IMR-90 (cell line): ENCODE measurements at regions not wholly inside any gene's neighbourhood (a gene's known extent, or its start where the extent isn't known, plus 50 kb on each side); places are given as distances from the start of the nearest gene placed in this dataset.
A peak's percentile ranks its signal among the peaks of the same experiment; 100 is the strongest.

ENCODE experiments used
- ATAC-seq: fragments of 200-7000 bp; cut with Tn5 transposase; 2 replicates; pipeline ENCODE4 v1.9.1; 2020; ENCODE audit warnings: low read depth, mild to moderate bottlenecking, moderate library complexity
- BruUV-seq: library from RNA; stranded (reverse); fragments of 400-500 nt; replicated peaks from 2 replicates; lab custom pipeline; 2021; lab: Mats Ljungman, UMichigan
- CTCF ChIA-PET: fragments of 300-600 bp; formaldehyde crosslinking; extraction: SDS; loops from one replicate; lab custom pipeline; 2021; ENCODE audit warnings: antibody characterized with exemption; lab: Yijun Ruan, JAX
- POLR2A ChIA-PET: fragments of 300-600 bp; sonication (Branson Sonifier 250); formaldehyde crosslinking; loops from one replicate; lab custom pipeline; 2022; ENCODE audit warnings: antibody characterized with exemption; ENCODE audit not compliant: unreplicated experiment; lab: Charles Lee
- DNase-seq: peaks from one replicate; pipeline ENCODE4 v3.0.0; 2013
- H2AFZ ChIP-seq: replicated peaks from 2 replicates; pipeline ENCODE3; 2013; ENCODE audit warnings: low read length, mild to moderate bottlenecking; ENCODE audit not compliant: poor library complexity
- H2AK5ac ChIP-seq: 2 replicates; pipeline ENCODE4 v1.6.1; 2013; ENCODE audit warnings: low read depth, low read length, inconsistent platforms
- H2AK9ac ChIP-seq: replicated peaks from 2 replicates; pipeline ENCODE3; 2013; ENCODE audit warnings: mild to moderate bottlenecking, low read depth, low read length, moderate library complexity; ENCODE audit not compliant: poor library complexity
- H2BK120ac ChIP-seq: 2 replicates; pipeline ENCODE4 v1.6.1; 2013; ENCODE audit warnings: low read depth, low read length, inconsistent platforms
- H2BK15ac ChIP-seq: 3 replicates; pipeline ENCODE4 v1.6.1; 2013; ENCODE audit warnings: low read depth, low read length, inconsistent platforms
- H2BK20ac ChIP-seq: 2 replicates; pipeline ENCODE4 v1.6.1; 2013; ENCODE audit warnings: low read depth, mild to moderate bottlenecking, inconsistent platforms, low read length, moderate library complexity
- H2BK5ac ChIP-seq: 2 replicates; pipeline ENCODE4 v1.6.1; 2013; ENCODE audit warnings: mild to moderate bottlenecking, low read depth, low read length, inconsistent platforms; ENCODE audit not compliant: poor library complexity, severe bottlenecking
- H3K14ac ChIP-seq: replicated peaks from 2 replicates; pipeline ENCODE4 v1.6.1; 2013; ENCODE audit warnings: low read depth, low read length, inconsistent platforms
- H3K18ac ChIP-seq: 2 replicates; pipeline ENCODE4 v1.6.1; 2013; ENCODE audit warnings: low read depth, low read length, control low read depth
- H3K23ac ChIP-seq: 2 replicates; pipeline ENCODE4 v1.6.1; 2013; ENCODE audit warnings: low read depth, low read length, inconsistent platforms
- H3K27ac ChIP-seq: 2 replicates; pipeline ENCODE4 v1.5.1; 2013; ENCODE audit warnings: mild to moderate bottlenecking, control low read depth, low read length; ENCODE audit not compliant: insufficient read depth
- H3K27me3 ChIP-seq: 2 replicates; pipeline ENCODE4 v1.6.1; 2013; ENCODE audit warnings: low read length; ENCODE audit not compliant: control insufficient read depth, insufficient read depth
- H3K36me3 ChIP-seq: 2 replicates; pipeline ENCODE4 v1.6.1; 2013; ENCODE audit warnings: low read length, mixed read lengths; ENCODE audit not compliant: control insufficient read depth, insufficient read depth
- H3K4ac ChIP-seq: 2 replicates; pipeline ENCODE4 v1.6.1; 2013; ENCODE audit warnings: low read depth, low read length, inconsistent platforms
- H3K4me1 ChIP-seq: 2 replicates; pipeline ENCODE4 v1.6.1; 2013; ENCODE audit warnings: low read length, mixed read lengths; ENCODE audit not compliant: control insufficient read depth, insufficient read depth
- H3K4me2 ChIP-seq: 2 replicates; pipeline ENCODE4 v1.6.1; 2013; ENCODE audit warnings: low read depth, mild to moderate bottlenecking, control low read depth, low read length, moderate library complexity
- H3K4me3 ChIP-seq: 2 replicates; pipeline ENCODE4 v1.5.1; 2013; ENCODE audit warnings: low read depth, mild to moderate bottlenecking, control low read depth, low read length, moderate library complexity; ENCODE audit not compliant: insufficient read depth
- H3K56ac ChIP-seq: 2 replicates; pipeline ENCODE4 v1.6.1; 2013; ENCODE audit warnings: low read length, inconsistent platforms; ENCODE audit not compliant: insufficient read depth; ENCODE audit errors: extremely low read depth
- H3K79me1 ChIP-seq, 2 experiments: 2 replicates each; pipeline ENCODE4 v1.6.1; 2013; ENCODE audit warnings: low read length in 2 of 2, inconsistent platforms in 1 of 2, low read depth in 1 of 2
- H3K9ac ChIP-seq: 2 replicates; pipeline ENCODE4 v1.6.1; 2013; ENCODE audit warnings: low read depth, low read length, control low read depth
- H3K9me1 ChIP-seq: 2 replicates; pipeline ENCODE4 v1.6.1; 2013; ENCODE audit warnings: low read length, inconsistent platforms; ENCODE audit not compliant: insufficient read depth
- H3K9me3 ChIP-seq: 2 replicates; pipeline ENCODE4 v1.6.1; 2013; ENCODE audit warnings: low read length; ENCODE audit not compliant: control insufficient read depth, insufficient read depth
- H4K20me1 ChIP-seq: 2 replicates; pipeline ENCODE4 v1.6.1; 2013; ENCODE audit warnings: low read length, inconsistent platforms; ENCODE audit not compliant: insufficient read depth
- H4K5ac ChIP-seq: 2 replicates; pipeline ENCODE4 v1.6.1; 2013; ENCODE audit warnings: mild to moderate bottlenecking, low read depth, low read length, control low read depth
- H4K8ac ChIP-seq, 2 experiments: 2 replicates each; pipeline ENCODE4 v1.6.1; 2013; ENCODE audit warnings: low read depth in 2 of 2, low read length in 2 of 2, control low read depth in 1 of 2, inconsistent platforms in 1 of 2
- H4K91ac ChIP-seq: 2 replicates; pipeline ENCODE4 v1.6.1; 2013; ENCODE audit warnings: low read depth, low read length, inconsistent platforms; ENCODE audit not compliant: insufficient read depth
- MAFK ChIP-seq: IDR thresholded peaks from 2 replicates; pipeline ENCODE4 v1.6.1; 2012; ENCODE audit warnings: low read depth, low read length, improper control_type of control experiment
- MXI1 ChIP-seq: IDR thresholded peaks from 2 replicates; pipeline ENCODE4 v1.6.1; 2012; ENCODE audit warnings: low read depth, mild to moderate bottlenecking, low read length, moderate library complexity, borderline replicate concordance
- POLR2A ChIP-seq: IDR thresholded peaks from 2 replicates; pipeline ENCODE4 v1.6.1; 2012; ENCODE audit warnings: mild to moderate bottlenecking, low read depth, low read length
- RAD21 ChIP-seq: IDR thresholded peaks from 2 replicates; pipeline ENCODE4 v1.6.1; 2012; ENCODE audit warnings: low read length, improper control_type of control experiment
- SMC3 ChIP-seq: fragments of 150-350 bp; IDR thresholded peaks from 2 replicates; pipeline ENCODE4 v1.6.1; 2016; ENCODE audit warnings: low read depth, mild to moderate bottlenecking, antibody characterized with exemption, low read length, moderate library complexity
- dilution Hi-C: fragments of 300-500 bp; cut with HindIII; formaldehyde crosslinking; loops from one replicate; pipeline ENCODE4 v1.14.3; 2018; ENCODE audit warnings: low sequenced_read_pairs; ENCODE audit not compliant: unreplicated experiment
- in situ Hi-C: fragments of 300-500 bp; cut with MboI; formaldehyde crosslinking; loops from 3 replicates; pipeline ENCODE4 v1.14.3; 2019; ENCODE audit warnings: low sequenced_read_pairs, inconsistent platforms, mixed read lengths
- intact Hi-C: fragments of 100-400 bp; cut with micrococcal nuclease; formaldehyde crosslinking; loops from 2 replicates; pipeline ENCODE4 v1.10.0; 2022
- TF ChIP-seq, protein P1 (sequence below): conservative IDR thresholded peaks from 2 replicates; pipeline ENCODE4 v1.5.1; 2012; ENCODE audit warnings: mild to moderate bottlenecking, low read depth, low read length, improper control_type of control experiment

DNA sequence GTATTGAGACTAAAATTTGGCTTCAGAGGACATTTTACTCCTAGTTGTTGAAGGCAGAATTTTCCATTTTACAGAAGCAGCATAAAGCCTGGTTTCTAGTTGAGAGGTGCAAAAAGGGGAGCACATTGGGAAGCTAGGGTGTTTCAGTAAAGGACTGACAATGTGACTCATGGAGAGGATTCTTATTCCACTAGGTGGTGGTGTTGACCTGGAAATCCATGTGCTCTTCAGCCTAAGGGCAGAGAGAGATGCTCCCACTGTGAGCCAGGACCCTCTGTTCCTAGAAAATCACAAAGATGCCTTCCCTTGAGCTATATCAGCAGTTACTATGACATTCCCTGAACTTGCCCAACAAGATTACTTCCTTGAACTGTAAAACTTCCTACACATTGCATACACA, 687.8 kb downstream of the IPMK start:
- in situ Hi-C loops (no loop called here), intact Hi-C loops (loop anchor here (5.0 kb wide), 1 partner anchor 487 kb away; no protein-coding TSS in a partner anchor), dilution Hi-C loops (no loop called here)
- Histone ChIP-seq H3K4ac (no peak overlapping the region), H3K36me3 (no peaks in the 10 kb centered on the region), H3K27ac (no peak overlapping the region), H2BK120ac (no peak overlapping the region), H3K9me3 (peaks cover 9% of the 10 kb centered on the region), H2AK9ac (no peak overlapping the region), H3K56ac (no peak overlapping the region), H2BK15ac (no peak overlapping the region), H2AFZ (no peak overlapping the region), H4K20me1 (no peaks in the 10 kb centered on the region), H4K8ac (no peak overlapping the region), H3K9ac (no peak overlapping the region), H3K4me3 (no peak overlapping the region), H3K9me1 (no peaks in the 10 kb centered on the region), H3K14ac (no peak overlapping the region), H3K4me2 (no peak overlapping the region), H2BK20ac (no peak overlapping the region), H3K4me1 (no peaks in the 10 kb centered on the region), H2AK5ac (no peak overlapping the region), H3K18ac (no peak overlapping the region), H3K23ac (no peak overlapping the region), H4K5ac (no peak overlapping the region), H3K79me1 (no peaks in the 10 kb centered on the region), H4K91ac (no peak overlapping the region), H2BK5ac (no peak overlapping the region), H3K27me3 (no peaks in the 10 kb centered on the region)
- CTCF ChIA-PET = interaction anchor here (1.2 kb wide), 1 partner anchor 9 kb away, joined by 3 read pairs; no protein-coding TSS in a partner anchor
- TF ChIP-seq POLR2A = no peak
- no peak for TF ChIP-seq MAFK
- TF ChIP-seq, protein P1, sequence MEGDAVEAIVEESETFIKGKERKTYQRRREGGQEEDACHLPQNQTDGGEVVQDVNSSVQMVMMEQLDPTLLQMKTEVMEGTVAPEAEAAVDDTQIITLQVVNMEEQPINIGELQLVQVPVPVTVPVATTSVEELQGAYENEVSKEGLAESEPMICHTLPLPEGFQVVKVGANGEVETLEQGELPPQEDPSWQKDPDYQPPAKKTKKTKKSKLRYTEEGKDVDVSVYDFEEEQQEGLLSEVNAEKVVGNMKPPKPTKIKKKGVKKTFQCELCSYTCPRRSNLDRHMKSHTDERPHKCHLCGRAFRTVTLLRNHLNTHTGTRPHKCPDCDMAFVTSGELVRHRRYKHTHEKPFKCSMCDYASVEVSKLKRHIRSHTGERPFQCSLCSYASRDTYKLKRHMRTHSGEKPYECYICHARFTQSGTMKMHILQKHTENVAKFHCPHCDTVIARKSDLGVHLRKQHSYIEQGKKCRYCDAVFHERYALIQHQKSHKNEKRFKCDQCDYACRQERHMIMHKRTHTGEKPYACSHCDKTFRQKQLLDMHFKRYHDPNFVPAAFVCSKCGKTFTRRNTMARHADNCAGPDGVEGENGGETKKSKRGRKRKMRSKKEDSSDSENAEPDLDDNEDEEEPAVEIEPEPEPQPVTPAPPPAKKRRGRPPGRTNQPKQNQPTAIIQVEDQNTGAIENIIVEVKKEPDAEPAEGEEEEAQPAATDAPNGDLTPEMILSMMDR = peak; percentile 39
- peak; percentile 33; the same call in 1 of the 2 replicates for TF ChIP-seq SMC3
- TF ChIP-seq RAD21 = peak; percentile 54
- TF ChIP-seq MXI1 = no peak
- POLR2A ChIA-PET = no interaction called here
- no TSS peak for BruUV-seq
- no peak for ATAC-seq
- DNase-seq = peak; percentile 2
